Fibroblast of peridontal ligament (primary cell): ENCODE measurements at regions not wholly inside any gene's neighbourhood (a gene's known extent, or its start where the extent isn't known, plus 50 kb on each side); places are given as distances from the start of the nearest gene placed in this dataset.

Experiments
- DNase-seq: peaks from one replicate; pipeline ENCODE4 v3.0.0-alpha.2; 2010; ENCODE audit errors: extremely low read depth

DNA sequence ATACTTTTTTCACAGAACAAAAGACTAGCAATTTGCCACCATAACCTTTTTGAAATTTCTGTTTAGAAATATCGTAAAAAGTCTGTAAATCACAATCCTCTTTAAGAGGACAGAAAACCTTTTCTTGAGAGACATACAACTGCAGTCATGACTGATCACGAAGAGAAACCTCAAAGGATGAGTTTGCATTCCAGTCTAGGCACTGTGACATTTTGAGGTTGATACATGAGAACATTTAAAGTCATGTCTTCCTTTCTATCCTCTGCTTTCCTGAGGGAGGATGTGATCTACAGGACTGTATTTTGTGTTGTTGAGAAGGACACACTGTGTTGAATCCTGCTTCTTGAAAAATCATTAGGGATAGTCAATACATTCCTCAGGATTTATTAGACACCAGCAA lies 476.7 kb upstream of the CCDC179 start:
- no peak for DNase-seq

DNA sequence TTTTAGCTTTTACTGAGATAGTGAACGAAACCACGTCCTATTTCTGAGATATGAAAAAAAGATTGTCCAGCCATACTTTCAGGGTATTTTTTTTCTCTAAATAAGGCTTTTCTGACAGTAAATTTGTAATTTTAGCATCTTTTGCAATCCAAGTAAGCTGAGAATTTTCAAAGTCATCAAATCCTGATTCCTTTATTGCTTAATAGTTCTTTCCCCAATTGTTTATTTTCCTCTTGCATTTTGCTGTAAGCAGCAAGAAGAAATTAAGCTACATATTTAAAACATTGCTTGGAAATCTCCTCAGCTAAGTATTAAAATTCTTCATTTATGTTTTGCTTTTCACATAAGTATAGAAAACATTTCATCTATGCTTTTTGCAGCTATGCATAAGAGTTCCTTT lies 493.3 kb upstream of the CCDC179 start:
- DNase-seq, result peak; percentile 50

DNA sequence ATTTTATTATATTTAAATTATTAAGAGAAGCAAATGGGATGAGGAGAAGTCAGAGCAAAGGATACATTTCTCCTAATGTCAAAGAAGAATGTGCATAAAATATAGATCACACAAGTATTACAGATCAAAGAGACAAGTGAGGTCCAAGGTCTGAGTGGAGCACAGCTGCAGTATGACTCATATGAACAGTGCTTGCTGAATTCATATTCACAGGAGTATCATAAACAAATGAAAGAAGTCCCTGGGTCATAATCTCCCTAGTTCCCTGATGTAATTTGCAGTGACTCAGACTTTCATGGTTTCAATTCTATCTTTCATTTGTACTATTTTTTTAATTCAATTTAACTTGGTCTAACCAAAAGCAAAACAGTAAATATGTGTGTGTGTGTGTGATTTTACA lies 499.0 kb upstream of the CCDC179 start:
- DNase-seq, result peak; percentile 91

DNA sequence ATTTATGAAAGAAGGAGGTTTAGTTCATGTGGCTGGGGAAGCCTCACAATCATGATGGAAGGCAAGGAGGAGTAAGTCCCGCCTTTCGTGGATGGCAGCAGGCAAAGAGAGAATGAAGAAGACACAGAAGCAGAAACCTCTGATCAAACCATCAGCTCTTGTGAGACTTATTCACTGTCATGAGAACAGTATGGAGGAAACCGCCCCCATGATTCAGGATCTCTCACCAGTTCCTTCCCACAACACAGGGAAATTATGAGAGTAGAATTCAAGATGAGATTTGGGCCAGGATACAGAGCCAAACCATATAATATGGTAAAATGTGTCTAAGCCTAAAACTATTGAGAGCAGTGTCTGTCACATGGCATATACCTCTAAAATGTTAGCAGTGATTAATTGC lies 503.8 kb upstream of the CCDC179 start:
- DNase-seq, result no peak

DNA sequence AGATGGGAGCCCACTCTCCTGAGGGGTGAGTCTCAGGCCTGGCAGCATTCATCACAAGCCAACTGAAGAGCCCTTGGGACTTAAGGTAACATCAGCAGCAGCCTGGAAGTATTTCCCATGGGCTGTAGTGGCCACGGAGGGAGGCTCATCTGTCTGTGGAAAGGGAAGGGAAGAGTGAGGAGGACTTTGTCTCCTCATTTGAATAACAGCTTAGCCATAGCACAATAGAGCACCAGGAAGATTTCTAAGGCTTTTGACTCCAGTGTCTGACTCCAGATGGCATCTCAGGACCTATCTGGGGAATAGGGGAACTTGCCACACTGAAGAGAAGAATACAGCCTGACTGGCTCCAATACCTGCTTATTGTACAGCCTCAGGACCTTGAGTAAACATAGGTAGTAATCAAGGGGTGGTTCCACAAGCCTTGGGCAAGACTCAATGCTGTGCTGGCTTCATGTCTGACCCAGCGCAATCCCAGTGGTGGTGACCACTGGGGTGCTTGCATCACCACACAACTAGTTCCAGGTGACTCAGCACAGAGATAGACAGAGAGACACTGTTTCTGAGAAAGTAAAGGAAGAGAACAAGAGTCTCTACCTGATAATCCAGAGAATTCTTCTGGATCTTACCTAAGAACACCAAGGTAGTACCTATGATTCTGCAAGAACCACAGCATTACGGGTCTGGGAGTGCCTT lies 510.5 kb upstream of the CCDC179 start:
- no peak for DNase-seq

DNA sequence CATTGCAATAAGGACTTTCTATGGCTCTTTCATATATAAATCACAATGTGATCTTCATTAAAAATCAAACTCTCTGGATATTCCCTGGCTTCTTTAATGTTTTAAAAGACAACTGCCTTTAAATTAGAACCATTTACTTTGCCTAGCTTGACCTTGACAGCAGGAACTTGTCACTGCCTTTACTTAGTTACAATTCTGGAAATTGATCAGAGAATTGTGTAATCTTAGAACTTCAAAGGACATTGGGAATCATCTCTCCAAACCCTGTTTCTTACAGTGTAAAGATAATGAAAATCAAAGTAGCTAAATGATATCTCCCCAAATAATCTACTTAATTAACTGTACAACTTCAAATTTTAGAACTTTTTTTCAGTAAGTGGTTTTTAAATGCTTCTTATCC lies 517.6 kb upstream of the CCDC179 start:
- no peak for DNase-seq

DNA sequence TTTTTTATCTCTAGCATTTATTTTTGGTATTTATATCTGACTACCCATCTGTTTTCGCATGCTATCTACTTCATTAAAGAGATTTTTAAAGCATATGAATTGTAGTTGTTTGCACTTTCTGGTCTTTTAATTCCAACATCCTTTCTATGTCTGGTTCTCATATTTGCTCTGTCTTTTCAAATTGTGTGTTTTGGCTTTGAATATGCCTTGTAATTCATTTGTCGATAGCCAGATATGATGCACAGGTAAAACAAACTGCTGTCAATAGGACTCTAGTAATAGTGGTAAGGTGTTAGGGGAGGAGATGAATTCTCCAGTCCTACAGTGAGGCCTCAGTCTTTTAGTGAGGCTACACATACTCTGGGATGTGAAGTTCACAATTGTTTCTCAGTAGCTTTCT lies 530.8 kb upstream of the CCDC179 start:
- DNase-seq, result no peak

DNA sequence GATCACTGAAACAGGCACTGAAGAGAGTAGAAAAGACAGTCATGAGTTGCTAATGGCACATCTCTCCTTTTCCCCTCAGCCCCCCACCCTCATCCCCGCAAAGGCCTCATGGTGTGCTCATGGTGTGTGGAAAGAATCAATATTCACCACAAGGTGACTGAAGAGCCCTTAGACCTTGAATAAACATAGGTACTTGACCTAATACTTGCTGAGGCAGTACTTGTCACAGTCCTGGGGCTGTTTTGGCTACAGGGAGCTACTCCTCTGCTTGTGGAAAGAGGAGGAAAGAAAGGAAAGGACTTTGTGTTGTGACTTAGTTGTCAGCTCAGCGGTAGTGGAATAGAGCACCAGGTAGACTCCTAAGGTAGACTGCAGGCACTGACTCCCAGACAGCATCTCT lies 537.8 kb upstream of the CCDC179 start:
- no peak for DNase-seq

DNA sequence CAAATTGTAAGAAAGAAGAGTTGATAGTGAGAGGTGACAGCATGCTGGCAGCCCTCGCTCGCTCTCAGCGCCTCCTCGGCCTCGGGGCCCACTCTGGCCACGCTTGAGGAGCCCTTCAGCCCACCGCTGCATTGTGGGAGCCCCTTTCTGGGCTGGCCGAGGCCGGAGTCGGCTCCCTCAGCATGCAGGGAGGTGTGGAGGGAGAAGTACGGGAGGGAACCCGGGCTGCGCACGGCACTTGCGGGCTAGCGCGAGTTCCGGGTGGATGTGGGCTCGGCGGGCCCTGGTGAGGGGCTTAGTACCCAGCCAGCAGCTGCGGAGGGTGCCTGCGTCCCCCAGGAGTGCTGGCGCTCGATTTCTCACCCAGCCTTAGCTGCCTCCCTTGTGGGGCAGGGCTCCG lies 539.7 kb upstream of the CCDC179 start:
- DNase-seq, result no peak

DNA sequence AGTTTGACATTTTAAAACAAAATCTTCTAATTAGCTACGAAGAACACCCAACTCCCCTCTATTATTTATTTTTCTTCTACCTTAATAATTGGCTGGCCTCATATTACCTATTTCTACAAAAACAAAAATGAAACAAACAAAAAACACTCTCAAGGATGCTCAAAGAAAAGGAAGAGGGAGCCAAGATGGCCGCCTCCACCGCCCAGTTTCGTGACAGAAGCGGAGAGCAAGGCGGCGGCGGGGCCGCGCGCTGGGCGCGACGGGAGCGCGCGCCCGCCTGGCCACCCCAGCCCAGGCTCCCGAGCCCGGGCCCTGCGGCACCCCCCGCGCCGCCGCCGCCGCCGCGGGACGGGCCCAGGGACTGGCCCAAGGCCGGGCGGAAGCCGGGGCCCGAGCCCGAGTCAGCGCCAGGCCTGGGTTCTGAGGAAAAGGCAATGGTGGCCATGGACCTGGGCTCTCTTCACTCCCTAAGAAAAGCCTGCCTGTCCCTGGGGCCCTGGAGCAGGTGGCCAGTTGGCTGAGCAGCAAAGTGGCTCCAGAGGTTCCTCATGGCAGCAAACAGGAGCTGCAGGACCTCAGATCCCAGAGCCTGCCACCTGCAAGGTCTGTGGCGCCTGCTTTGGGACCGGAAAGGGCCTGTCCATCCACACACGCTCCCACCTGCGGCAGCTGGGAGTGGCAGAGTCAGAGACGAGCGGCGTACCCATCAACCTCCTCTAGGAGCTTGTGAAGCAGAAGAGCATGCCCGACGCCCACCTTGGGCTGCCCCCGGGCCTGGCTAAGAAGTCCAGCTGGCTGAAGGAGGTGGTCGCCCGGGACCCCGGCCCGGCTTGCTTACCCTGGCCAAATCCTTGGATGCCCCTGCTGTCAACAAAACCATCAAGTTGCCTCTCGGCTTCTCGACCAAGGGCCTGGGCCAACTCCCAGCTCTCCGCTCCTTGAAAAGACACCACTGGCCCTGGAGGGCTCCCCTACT lies 543.2 kb upstream of the CCDC179 start:
- no peak for DNase-seq

DNA sequence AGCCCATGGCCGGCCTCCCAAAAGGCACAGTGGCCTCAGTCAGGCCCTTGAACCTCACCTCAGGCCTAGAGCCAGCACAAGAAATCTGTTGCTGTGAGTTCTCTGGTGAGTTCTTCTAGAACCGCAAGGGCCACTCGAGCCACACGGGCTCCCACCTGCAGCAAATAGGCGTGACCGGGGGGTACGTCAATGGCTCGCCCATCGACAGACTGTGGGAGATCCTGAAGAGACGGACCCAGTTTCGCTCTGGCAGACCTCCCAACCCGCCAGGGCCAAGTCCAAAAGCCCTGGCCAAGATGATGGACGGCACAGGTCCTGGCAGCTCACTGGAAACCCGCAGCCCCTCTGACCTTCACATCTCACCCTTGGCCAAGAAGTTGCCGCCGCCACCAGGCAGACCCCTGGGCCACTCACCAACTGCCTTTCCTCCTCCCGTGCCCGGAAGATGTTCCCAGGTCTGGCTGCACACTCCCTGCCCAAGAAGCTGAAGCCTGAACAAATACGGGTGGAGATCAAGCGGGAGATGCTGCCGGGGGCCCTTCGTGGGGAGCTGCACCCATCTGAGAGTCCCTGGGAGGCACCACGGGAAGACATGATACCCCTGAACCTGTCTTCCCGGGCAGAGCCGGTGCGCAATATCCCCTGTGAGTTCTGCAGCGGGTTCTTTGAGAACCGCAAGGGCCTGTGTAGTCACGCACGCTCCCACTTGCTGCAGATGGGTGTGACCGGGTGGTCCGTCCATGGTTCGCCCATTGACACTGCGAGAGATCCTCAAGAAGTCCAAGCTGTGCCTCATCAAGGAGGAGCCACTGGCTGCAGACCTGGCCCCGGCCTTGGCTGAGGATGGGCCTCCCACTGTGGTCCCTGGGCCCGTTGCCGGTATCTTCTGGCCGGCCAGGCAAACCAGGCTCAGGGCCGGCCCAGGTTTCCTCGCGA lies 544.2 kb upstream of the CCDC179 start:
- no peak for DNase-seq

DNA sequence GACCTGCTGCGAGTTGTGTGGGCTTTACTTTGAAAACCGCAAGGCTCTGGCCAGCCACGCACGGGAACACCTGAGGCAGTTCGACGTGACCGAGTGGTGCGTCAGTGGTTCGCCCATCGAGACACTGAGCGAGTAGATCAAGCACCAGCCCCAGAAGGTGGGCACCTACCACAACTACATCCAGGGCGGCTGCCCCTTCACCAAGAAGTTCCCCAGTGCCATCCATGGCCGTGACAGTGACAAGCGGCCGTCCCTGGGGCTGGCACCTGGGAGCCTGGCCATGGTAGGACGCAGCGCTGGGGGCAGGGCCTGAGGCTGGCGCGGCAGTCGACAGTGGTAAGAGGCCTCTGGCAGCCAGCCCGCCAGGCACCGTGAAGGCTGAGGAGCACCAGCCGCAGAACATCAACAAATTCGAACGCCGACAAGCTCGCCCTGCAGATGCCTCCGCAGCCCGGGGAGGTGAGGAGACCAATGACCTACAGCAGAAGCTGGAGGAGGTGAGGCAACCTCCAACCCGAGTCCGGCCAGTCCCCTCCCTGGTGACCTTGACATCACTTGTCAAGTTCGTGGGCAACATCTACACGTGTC lies 545.2 kb upstream of the CCDC179 start:
- DNase-seq, result no peak

DNA sequence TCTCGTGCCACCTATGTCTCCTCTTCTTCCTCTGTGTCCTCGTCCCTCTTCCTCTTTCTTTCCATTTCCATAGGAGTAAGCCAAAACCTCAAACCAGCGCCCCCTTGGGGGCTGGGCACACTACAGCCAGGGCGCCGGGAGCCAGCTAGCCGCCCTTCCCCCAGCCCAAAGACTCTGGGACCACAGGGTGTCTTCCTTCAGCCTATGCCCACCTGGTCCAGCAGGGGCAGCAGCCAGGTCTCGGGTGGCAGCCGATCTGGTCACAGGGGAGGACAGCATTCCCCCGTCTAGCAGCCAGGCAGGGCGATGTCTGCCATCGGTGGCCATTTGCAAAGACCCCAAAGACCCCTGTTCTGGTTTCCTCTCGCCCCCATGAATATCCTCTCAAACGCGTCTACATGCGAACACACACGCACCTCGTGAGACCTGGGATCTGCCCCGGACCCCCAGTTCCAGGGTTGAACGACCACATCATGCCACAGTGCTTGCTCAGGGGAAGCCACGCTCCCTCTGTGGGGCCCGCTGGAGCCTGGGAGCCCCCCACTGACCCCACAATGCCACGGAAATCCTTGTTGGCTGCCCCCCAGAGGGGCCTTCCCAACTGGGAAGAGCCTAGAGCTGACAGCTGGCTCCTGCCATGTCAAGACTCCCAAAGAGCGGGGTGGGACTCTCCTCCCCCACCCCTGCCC lies 546.0 kb upstream of the CCDC179 start:
- DNase-seq, result no peak

DNA sequence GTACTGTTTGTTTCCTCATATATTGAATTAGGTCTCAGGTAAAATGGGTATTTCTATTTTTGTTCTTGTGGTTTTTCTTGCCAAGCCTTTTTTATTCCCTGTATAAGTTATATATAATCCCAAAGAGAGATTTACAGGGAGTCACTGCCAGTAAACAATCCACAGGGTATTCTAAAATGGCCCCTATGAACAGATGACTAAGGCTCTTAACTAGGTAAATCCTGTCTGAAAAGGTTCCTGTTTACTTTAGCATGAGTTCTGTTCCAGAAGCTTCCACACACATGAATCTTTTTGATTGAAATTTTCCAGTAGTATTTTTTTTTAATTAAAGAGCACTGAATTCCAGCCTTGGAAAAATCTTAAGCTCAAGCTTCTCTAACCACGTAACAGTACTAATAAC lies 552.8 kb upstream of the CCDC179 start:
- no peak for DNase-seq

DNA sequence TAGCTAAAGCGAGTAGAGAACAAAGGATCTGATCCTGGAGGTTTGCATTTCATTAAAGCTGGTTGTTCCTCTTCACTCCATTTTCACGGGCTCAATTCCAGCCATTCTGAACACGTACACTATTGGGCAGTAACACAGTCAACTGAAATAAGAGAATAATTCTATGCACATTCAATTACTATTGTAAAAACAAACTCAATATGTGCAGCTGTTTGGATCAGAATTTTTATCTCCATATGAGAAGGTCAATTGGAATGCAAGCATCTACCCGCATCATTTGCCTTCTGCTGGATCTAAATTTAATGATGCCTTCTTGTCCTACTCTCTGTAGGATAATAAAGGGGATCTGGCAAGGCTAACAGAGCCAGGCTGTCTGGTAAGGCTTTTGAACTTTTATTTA lies 562.8 kb upstream of the CCDC179 start:
- peak; percentile 34 for DNase-seq

DNA sequence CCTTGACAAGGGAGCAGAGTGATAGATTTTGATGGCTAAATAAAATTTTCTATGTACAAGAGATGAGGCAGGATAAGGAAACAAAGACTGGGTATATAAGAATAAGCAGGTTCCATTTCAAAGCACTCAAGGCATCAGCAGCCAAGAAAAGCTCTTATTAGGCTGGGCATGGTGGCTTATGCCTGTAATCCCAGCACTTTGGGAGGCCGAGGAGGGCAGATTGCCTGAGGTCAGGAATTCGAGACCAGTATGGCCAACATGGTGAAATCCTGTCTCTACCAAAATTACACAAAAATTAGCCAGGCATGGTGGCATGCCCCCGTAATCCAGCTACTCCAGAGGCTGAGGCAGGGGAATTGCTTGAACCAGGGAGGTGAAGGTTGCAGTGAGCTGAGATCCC lies 563.4 kb upstream of the CCDC179 start:
- DNase-seq, result no peak

DNA sequence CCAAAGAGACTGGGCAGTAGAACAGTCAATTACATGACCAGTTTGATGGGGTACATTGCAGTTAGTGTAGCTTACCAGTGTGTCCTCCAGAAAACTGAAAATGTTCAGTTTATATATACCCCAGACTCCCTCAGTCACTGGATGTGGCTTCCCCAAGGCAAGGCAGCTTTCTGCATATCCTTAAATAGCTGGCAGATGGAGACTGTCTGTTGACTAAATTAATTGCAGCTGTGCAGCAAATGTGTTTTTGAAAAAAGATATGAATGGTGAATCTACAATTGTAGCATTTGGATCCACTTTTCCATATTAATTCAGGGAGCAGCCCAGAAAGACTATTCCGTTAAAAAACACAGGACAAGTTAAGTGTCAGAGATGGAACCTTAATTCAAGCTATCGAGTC lies 565.1 kb upstream of the CCDC179 start:
- peak; percentile 48 for DNase-seq

DNA sequence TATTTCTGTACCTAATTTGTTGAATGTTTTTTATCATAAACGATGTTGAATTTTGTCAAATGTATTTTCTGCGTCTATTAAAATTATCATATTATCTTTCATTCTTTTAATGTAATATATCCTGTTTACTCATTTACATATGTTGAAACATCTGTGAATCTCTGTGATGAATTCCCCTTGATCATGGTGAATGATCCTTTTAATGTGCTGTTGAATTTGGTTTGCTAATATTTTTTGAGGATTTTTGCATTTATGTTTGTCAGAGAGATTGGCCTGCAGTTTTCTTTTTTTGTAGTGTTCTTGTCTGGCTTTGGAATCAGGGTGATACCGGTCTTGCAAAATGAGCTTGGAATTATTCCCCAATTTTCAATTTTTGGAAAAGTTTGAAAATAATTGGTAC lies 569.3 kb upstream of the CCDC179 start:
- no peak for DNase-seq

DNA sequence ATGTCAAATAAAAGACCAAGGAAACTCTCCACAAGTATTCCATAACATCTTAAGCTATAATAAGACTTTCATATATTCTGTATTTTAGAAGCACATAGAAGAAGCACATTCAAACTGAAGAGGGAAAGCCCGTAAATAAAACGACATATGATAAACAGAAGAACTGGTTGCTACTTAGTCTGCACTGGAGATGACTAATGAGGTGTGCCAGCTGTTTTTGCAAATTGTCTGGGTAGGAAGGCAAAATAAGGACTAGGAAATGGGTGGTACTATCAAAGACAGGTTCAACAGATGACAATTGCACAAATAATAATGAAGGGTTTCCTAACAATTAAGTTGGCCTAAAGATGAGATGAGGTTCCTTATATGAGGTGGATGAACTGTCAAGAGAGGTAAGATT lies 593.2 kb upstream of the CCDC179 start:
- no peak for DNase-seq

DNA sequence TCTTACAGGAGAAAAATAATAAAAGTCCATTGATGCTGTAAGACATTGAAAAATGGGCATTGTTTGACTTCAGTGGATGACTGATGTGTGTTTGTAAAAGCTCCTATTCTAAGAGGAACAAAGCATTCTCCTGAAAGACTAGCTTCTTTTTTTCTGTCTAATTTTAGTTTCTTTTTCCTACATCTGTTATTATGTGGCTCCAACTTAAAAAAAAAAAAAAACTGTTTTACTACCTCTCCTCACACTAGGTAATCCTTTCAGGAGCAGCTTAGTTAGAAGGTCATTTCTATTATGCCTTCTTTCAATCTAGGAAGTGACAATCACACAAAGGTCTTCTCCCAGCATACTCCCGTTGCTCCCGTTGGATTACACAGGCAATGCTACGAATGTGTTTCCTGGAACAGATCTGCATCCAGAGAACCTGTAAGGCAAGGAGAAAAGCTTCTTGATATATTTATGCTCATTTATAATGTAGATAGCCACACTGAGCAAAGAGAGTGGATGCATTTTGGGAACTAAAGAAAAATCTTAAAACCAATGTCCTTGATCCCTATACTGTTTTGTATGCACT lies 595.1 kb upstream of the CCDC179 start:
- DNase-seq, result no peak

DNA sequence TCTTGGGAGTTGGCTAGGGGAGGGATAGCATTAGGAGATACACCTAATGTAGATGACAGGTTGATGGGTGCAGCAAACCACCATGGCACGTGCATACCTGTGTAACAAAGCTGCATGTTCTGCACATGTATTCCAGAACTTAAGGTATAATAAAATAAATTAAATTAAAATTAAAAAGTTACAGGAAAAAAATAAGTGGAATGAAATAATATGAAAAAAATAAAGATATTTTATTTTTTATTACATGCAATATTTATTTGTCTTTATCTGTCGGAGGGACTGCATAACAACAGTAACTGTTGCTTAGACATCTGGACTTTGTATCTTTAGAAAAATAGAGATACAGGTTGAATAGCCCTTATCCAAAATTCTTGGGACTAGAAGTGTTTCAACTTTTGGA lies 597.4 kb upstream of the CCDC179 start:
- DNase-seq, result no peak
